ENCODE measurements at regions not wholly inside any gene's neighbourhood (a gene's known extent, or its start where the extent isn't known, plus 50 kb on each side); places are given as distances from the start of the nearest gene placed in this dataset.

DNA sequence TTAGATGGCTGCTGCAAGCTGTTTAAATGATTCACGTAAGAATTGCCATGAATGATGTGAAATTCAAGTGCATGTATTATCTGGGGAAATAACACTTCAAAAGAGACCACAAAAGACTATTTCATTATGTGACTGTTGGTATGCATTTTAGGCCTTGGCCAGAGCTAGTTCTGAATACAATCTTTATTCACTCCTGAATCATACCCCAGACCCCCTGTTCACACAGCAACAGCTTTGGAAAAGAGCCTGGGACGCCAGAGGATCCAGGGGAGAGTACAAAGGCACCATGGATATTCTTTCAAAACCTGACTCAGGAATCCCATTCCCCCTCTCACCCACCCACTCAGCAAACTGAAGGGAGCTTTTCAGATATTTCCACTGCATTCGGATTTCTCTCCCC, 377.1 kb upstream of the DPP6 start:
- TF ChIP-seq, protein P1, sequence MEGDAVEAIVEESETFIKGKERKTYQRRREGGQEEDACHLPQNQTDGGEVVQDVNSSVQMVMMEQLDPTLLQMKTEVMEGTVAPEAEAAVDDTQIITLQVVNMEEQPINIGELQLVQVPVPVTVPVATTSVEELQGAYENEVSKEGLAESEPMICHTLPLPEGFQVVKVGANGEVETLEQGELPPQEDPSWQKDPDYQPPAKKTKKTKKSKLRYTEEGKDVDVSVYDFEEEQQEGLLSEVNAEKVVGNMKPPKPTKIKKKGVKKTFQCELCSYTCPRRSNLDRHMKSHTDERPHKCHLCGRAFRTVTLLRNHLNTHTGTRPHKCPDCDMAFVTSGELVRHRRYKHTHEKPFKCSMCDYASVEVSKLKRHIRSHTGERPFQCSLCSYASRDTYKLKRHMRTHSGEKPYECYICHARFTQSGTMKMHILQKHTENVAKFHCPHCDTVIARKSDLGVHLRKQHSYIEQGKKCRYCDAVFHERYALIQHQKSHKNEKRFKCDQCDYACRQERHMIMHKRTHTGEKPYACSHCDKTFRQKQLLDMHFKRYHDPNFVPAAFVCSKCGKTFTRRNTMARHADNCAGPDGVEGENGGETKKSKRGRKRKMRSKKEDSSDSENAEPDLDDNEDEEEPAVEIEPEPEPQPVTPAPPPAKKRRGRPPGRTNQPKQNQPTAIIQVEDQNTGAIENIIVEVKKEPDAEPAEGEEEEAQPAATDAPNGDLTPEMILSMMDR (conservative IDR thresholded peaks at IDR 0.05; ENCODE audit: low read length) = no peak
- TF ChIP-seq EZH2phosphoT487 (IDR thresholded peaks at IDR 0.05; ENCODE audit: borderline replicate concordance, low read depth, low read length) = no peak
